HG03159 (cell line): ENCODE measurements at regions not wholly inside any gene's neighbourhood (a gene's known extent, or its start where the extent isn't known, plus 50 kb on each side); places are given as distances from the start of the nearest gene placed in this dataset.
"Not testable (repeated sequence)": the region's sequence is repeated elsewhere in the genome, so short reads cannot be mapped to it uniquely, and the experiment has no call there.

ENCODE experiments used
- ATAC-seq: cut with Tn5 transposase; IDR thresholded peaks from one replicate; pipeline ENCODE4 v1.9.1; 2021; ENCODE audit warnings: mild to moderate bottlenecking, moderate library complexity; ENCODE audit not compliant: unreplicated experiment

- ATAC-seq: no peak
These were observed 226.4 kb upstream of the ZNF217 start for GRCh38 chr20:53819973-53820451.

- ATAC-seq: no peak
These were observed 225.0 kb upstream of the ZNF217 start for GRCh38 chr20:53818457-53819177.

- ATAC-seq: not testable (repeated sequence)
These were observed 223.9 kb upstream of the ZNF217 start for GRCh38 chr20:53817513-53817912.

- ATAC-seq: no peak
These were observed 223.3 kb upstream of the ZNF217 start for GRCh38 chr20:53816872-53817398.

GRCh38 chr20:53815509-53815908 lies 221.9 kb upstream of the ZNF217 start:
- ATAC-seq: no peak

GRCh38 chr20:53814060-53814459 lies 220.4 kb upstream of the ZNF217 start:
- ATAC-seq: no peak

- no peak for ATAC-seq
These were observed 220.0 kb upstream of the ZNF217 start for GRCh38 chr20:53813636-53814035.

- no peak for ATAC-seq
These were observed 217.9 kb upstream of the ZNF217 start for GRCh38 chr20:53811577-53811976.

- no peak for ATAC-seq
These were observed 217.2 kb upstream of the ZNF217 start for GRCh38 chr20:53810661-53811355.

GRCh38 chr20:53809728-53810365 lies 216.2 kb upstream of the ZNF217 start:
- ATAC-seq: no peak

GRCh38 chr20:53809217-53809616 lies 215.6 kb upstream of the ZNF217 start:
- ATAC-seq: no peak

GRCh38 chr20:53808733-53809132 lies 215.1 kb upstream of the ZNF217 start:
- no peak for ATAC-seq

- ATAC-seq: not testable (repeated sequence)
These were observed 214.7 kb upstream of the ZNF217 start for GRCh38 chr20:53808302-53808701.

- ATAC-seq: no peak
These were observed 213.2 kb upstream of the ZNF217 start for GRCh38 chr20:53806683-53807401.

GRCh38 chr20:53805895-53806384 lies 212.3 kb upstream of the ZNF217 start:
- ATAC-seq: no peak

- no peak for ATAC-seq
These were observed 211.6 kb upstream of the ZNF217 start for GRCh38 chr20:53804920-53805894.

- not testable (repeated sequence) for ATAC-seq
These were observed 210.7 kb upstream of the ZNF217 start for GRCh38 chr20:53804308-53804707.

GRCh38 chr20:53803492-53804155 lies 210.0 kb upstream of the ZNF217 start:
- no peak for ATAC-seq
